Renal cortical epithelial cell (primary cell): ENCODE measurements at regions not wholly inside any gene's neighbourhood (a gene's known extent, or its start where the extent isn't known, plus 50 kb on each side); places are given as distances from the start of the nearest gene placed in this dataset.
"Not testable (repeated sequence)": the region's sequence is repeated elsewhere in the genome, so short reads cannot be mapped to it uniquely, and the experiment has no call there.

Experiments
- DNase-seq: peaks from one replicate; pipeline ENCODE4 v3.0.0-alpha.2; 2011; ENCODE audit warnings: low read depth

GRCh38 chr14:55805250-55805649, 225.2 kb downstream of the KTN1 start:
- no peak for DNase-seq

- DNase-seq = peak; percentile 91
Observed at GRCh38 chr14:55807053-55807880, 227.3 kb downstream of the KTN1 start.

- DNase-seq = no peak
Observed at GRCh38 chr14:55807881-55808379, 227.9 kb downstream of the KTN1 start.

GRCh38 chr14:55813630-55814029, 233.6 kb downstream of the KTN1 start:
- DNase-seq = no peak

GRCh38 chr14:55814064-55814463, 234.1 kb downstream of the KTN1 start:
- DNase-seq = no peak

DNA sequence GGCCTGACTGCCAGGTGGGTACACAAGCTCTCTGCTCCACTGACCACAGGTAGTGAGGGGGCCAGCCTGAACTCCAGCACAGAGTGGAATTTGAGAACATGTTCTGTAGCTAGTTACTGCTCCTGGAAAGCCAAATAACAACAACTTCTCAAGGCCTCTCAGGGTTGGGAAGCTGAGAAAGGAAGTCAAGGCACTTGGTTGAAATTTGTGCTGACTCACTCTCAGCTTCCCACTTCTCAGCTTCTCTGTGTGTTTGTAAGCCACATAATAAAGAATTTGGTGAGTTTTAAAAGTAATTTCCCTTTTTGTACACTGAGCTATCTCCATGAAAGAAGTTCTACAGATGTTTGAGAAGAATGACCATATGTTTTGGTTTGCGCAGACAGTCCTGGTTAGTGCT, 234.9 kb downstream of the KTN1 start:
- DNase-seq = peak; percentile 64

GRCh38 chr14:55816225-55816624, 236.2 kb downstream of the KTN1 start:
- DNase-seq = no peak

DNA sequence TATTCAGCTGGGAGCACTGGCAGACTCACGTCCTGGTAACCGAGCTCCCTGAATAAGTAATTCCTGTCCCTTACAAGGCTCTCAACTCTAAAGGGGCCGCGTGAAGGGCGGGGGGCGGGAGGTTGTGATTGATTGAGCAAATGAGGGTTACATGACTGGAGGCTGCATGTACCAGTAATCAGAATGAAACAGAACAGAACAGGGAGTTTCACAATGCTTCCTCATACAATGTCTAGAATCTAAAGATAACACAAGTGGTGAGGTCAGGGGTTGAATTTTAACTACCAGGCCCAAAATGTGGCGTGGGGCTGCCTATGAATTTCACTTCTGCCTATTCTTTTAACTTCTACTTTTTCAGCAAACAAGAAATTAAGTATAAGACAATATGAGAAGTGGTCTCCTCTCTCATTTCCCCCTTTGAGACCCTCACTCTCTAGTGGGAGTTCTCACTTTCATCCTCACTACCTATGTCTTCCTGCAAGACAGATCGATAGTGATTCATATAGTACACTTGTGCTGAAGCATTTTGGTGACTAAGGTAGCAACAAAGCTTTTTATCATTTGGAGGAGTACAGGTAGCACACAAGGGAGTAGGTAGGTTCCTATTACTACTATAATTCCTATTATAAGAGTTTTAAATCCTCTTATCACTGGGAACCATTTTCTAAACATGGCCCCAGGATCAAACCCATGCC, 239.8 kb downstream of the KTN1 start:
- DNase-seq = no peak

DNA sequence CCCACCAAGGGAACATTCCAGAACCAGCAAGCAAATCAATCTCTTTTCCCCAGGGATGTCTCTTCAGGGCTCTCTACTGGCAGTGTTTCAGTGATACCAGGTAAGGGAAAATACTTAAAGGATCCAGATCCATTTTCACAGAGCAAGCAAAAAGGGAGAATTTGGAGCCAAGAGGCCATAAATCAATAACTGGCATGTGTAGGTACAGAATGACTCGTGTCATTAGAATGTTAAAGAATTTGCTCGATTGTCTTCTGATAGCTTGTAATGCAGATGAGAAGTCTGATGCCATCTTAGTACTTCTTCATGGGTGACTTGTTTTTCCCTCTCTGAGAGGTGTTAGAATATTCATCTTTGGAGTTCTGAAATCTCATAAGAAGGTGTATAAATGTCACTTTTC, 242.9 kb downstream of the KTN1 start:
- no peak for DNase-seq

DNA sequence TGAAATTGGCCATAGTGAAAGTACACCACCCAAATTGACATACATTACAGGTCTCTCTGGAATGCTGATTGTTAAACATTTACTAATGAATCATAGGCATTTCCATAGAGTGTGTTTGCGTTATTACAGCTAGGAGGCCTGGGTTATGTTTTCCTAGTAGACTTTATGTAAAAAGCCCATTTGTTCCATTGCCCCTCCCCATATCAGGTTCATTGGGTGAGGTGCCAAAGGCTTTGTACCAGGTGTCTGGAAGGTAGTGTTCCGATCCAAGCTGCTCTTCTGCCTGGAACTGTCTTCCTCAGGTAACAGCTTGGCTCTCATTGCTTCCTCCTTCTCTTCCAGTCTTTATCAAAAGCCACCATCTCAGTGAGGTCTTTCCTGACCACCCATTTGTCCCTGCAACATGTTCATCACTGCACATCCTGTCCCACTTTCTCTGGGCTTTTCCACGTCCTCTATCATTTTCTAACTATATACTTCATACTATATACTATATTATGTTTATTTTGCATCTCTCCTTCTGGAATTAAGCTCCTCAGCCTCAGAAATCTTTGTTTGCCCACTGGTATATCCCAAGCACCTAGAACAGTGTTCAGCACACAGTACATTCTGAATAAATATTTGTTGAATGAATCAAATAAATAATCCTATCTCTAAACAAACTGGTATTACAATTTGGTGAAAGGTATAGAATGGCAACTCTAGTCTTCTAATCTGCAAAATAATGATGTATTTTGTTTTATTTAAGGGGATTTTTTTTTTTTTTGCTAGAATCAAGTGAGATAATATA, 252.3 kb downstream of the KTN1 start:
- DNase-seq = peak; percentile 96

GRCh38 chr14:55832974-55833373, 253.0 kb downstream of the KTN1 start:
- peak; percentile 85 for DNase-seq

DNA sequence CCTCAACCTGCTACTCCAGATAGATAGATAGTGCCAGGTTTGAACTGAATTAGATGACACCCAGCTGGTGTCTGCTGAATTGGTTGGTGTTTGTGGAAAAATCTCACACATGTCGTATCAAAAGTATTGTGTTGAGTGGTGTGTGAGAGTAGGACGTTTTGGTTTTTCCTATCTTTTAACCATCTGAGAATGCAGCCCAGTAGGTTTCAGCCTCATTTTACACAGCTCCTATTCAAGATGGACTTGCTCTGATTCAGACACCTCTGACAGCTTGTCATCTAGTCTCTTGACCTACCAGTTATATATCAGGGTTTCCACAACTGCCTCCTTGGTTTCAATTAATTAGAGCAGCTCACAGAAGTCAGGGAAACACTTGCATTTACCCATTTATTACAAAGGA, 254.4 kb downstream of the KTN1 start:
- DNase-seq = no peak

- DNase-seq = no peak
Observed at GRCh38 chr14:55835985-55836384, 256.0 kb downstream of the KTN1 start.

DNA sequence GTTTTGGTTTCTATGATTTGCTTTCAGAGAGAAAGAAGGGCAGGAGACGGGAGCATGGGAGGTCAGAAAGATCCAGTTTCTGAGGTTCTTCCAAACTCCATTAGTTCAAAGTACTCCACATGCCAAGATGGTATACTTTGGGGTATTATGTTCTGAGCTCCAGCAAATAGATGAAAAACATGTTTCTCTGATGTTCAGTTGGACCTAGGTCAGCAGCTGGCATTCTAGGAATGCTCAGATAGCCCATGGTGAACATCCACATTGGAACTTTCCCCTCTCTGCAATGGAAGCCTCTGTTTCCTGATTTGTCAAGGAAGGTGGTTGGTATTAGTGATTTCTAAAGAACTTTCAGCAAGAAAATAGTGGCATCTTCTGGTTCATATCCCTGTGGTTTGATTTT, 257.5 kb downstream of the KTN1 start:
- DNase-seq = no peak

DNA sequence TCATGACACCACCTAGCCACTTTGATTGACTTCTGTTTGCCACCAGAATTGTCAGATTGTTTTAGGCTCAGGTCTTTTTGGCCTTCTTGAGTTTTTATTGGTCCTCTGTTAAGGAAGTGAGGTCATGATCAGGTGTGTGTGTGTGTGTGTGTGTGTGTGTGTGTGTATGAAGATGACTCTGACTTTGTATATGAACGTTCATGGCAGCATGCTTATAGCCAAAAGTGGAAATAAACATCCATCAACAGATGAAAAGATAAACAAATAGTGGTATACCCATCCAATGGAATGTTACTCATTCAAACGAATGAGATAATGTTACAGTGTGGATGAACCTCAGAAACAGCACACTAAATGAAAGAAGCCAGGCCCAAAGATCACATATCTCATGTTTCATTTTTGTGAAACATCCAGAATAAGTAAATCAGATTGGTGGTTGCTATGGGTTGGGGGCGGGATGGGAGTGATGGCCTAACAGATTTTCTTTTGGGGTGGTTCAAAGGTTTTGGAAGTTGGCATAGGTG, 258.6 kb downstream of the KTN1 start:
- DNase-seq = no peak

DNA sequence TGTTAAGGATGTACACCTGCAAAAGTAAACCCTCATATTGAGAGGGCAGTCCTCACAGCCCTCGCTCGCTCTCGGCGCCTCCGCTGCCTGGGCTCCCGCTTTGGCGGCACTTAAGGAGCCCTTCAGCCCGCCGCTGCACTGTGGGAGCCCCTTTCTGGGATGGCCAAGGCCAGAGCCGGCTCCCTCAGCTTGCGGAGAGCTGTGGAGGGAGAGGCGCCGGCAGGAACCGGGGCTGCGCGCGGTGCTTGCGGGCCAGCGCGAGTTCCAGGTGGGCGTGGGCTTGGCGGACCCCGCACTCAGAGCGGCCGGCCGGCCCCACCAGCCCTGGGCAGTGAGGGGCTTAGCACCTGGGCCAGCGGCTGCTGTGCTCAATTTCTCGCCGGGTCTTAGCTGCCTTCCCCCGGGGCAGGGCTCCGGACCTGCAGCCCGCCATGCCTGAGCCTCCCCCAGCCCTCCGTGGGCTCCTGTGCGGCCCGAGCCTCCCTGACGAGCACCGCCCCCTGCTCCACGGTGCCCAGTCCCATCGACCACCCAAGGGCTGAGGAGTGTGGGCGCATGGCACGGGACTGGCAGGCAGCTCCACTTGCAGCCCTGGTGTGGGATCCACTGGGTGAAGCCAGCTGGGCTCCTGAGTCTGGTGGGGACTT, 259.4 kb downstream of the KTN1 start:
- not testable (repeated sequence) for DNase-seq

- DNase-seq = no peak
Observed at GRCh38 chr14:55840821-55841220, 260.8 kb downstream of the KTN1 start.

DNA sequence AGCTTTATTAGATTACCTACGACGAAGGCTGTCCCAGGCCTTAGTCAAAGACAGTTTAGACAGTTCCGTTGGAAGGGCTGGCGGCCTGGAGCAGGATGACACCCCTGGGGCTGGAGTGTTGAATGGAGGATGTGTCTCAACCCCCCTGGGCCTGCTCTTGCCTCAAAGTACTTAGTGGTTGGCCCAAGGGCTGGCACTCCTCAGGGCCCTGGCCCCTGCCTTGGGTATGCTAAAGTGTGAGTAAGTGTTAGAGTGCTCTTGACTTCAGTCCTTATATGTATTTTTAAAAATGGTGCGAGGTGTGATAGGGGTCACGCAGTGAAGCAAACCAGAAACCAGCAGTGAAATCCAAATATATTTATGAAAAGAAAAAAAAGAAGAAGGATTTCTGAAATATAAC, 261.6 kb downstream of the KTN1 start:
- DNase-seq = no peak

- DNase-seq = no peak
Observed at GRCh38 chr14:55843718-55844403, 263.9 kb downstream of the KTN1 start.

GRCh38 chr14:55845963-55846825, 266.2 kb downstream of the KTN1 start:
- no peak for DNase-seq
